CD4-positive, alpha-beta T cell (primary cell): ENCODE measurements at regions not wholly inside any gene's neighbourhood (a gene's known extent, or its start where the extent isn't known, plus 50 kb on each side); places are given as distances from the start of the nearest gene placed in this dataset.

ENCODE experiments used
- ATAC-seq: fragments of 200-7000 bp; cut with Tn5 transposase; one replicate; pipeline ENCODE4 v1.10.0; 2022; ENCODE audit warnings: mild to moderate bottlenecking; ENCODE audit not compliant: poor library complexity
- CTCF ChIA-PET: fragments of 350-600 bp; sonication (Branson Sonifier 250); formaldehyde crosslinking; loops from one replicate; lab custom pipeline; 2021; ENCODE audit warnings: antibody characterized with exemption, inconsistent platforms; lab: Charles Lee
- POLR2A ChIA-PET: fragments of 350-600 bp; sonication (Branson Sonifier 250); formaldehyde crosslinking; loops from one replicate; lab custom pipeline; 2021; ENCODE audit warnings: antibody characterized with exemption, inconsistent platforms; lab: Charles Lee
- DNase-seq, 14 experiments: peaks; one replicate each; pipeline ENCODE4 v3.0.0-alpha.2; 2013 to 2020; ENCODE audit warnings: mixed read lengths in 2 of 14
- H3K27ac ChIP-seq, 2 donors: one replicate each; pipeline versions ENCODE4 v1.5.1 to v1.7.0; 2013; ENCODE audit warnings: low read length in 2 of 2, low read depth in 1 of 2, mild to moderate bottlenecking in 1 of 2
- H3K27me3 ChIP-seq, 2 experiments: 1 replicate in 1 of 2; 2 replicates in 1 of 2; pipeline versions ENCODE4 v1.6.1 to v1.7.0; 2013; ENCODE audit warnings: low read length in 2 of 2, control low read depth in 1 of 2, mild to moderate bottlenecking in 1 of 2, moderate library complexity in 1 of 2; ENCODE audit not compliant: insufficient read depth in 2 of 2, control insufficient read depth in 1 of 2
- H3K36me3 ChIP-seq: one replicate; pipeline ENCODE4 v1.6.1; 2013; ENCODE audit warnings: low read length, control low read depth; ENCODE audit not compliant: insufficient read depth
- H3K4me1 ChIP-seq: one replicate; pipeline ENCODE4 v1.6.1; 2013; ENCODE audit warnings: low read length, control low read depth; ENCODE audit not compliant: insufficient read depth
- H3K4me3 ChIP-seq: one replicate; pipeline ENCODE4 v1.5.1; 2013; ENCODE audit warnings: mild to moderate bottlenecking, low read length, moderate library complexity
- H3K9me3 ChIP-seq, 2 experiments: 1 replicate in 1 of 2; 2 replicates in 1 of 2; pipeline versions ENCODE4 v1.6.1 to v1.7.0; 2013; ENCODE audit warnings: low read length in 2 of 2, mild to moderate bottlenecking in 2 of 2, control low read depth in 1 of 2, moderate library complexity in 1 of 2; ENCODE audit not compliant: control insufficient read depth in 1 of 2, insufficient read depth in 1 of 2
- H3K27ac Mint-ChIP-seq: one replicate; pipeline ENCODE4 v1.8.0; 2020; ENCODE audit warnings: mixed read lengths
- H3K27me3 Mint-ChIP-seq: one replicate; pipeline ENCODE4 v1.8.0; 2021; ENCODE audit warnings: mixed read lengths
- H3K36me3 Mint-ChIP-seq: one replicate; pipeline ENCODE4 v1.8.0; 2021; ENCODE audit warnings: low read depth, mixed read lengths
- H3K4me1 Mint-ChIP-seq: one replicate; pipeline ENCODE4 v1.8.0; 2021; ENCODE audit warnings: low read depth, mixed read lengths
- H3K4me3 Mint-ChIP-seq: one replicate; pipeline ENCODE4 v1.8.0; 2020; ENCODE audit warnings: mild to moderate bottlenecking, mixed read lengths
- H3K9me3 Mint-ChIP-seq: one replicate; pipeline ENCODE4 v1.8.0; 2020; ENCODE audit warnings: mixed read lengths
- CTCF ChIP-seq: fragments of 200-600 bp; IDR thresholded peaks from one replicate; pipeline ENCODE4 v1.8.0; 2022; ENCODE audit warnings: antibody characterized with exemption, mild to moderate bottlenecking
- intact Hi-C, 2 experiments: fragments of 100-400 bp; cut with DNase I in 1 of 2; cut with micrococcal nuclease in 1 of 2; formaldehyde crosslinking; loops; one replicate each; pipeline versions ENCODE4 v1.15.1 to v1.9.0; 2023 to 2025; cut with DNase I, micrococcal nuclease

- Histone ChIP-seq H3K4me1 (no peaks in the 10 kb centered on the region), H3K27ac (no peak overlapping the region), H3K9me3 (peaks cover 5 to 22% of the 10 kb centered on the region in 2 experiments), H3K4me3 (no peak overlapping the region), H3K27me3 (no peaks in the 10 kb centered on the region), H3K36me3 (no peaks in the 10 kb centered on the region)
- Mint-ChIP-seq H3K36me3 (no peaks in the 10 kb centered on the region), H3K9me3 (peaks cover 7% of the 10 kb centered on the region), H3K27ac (no peak overlapping the region), H3K4me3 (no peak overlapping the region), H3K27me3 (no peaks in the 10 kb centered on the region), H3K4me1 (no peaks in the 10 kb centered on the region)
- no peak for ATAC-seq
- no peak for TF ChIP-seq CTCF
- CTCF ChIA-PET, result no interaction called here
- POLR2A ChIA-PET, result no interaction called here
- intact Hi-C loops, result no loop called here
- no peak for DNase-seq
Observed at GRCh38 chr19:28605501-28606268, 607.3 kb downstream of the UQCRFS1 start.

DNA sequence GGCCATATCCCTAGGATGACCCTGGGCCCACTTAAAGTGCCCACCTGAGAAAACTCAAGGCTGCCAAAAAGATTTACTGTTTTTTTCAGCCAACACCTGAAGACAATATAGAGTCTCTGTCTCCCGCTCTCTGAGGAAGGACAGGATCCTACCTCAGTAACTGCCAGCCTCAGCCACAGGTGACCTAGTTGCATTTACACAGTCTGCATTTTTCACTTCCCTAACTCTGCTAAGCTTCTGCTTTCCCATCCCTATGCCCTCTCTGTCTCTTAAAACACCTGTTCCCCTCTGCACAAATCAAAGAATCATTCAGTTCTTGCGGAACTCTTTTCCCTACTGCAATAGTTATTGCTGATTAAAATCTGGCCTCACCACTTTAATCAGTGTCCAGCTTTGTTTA, 609.5 kb downstream of the UQCRFS1 start:
- no peak for TF ChIP-seq CTCF
- no peaks in the 10 kb centered on the region for H3K27me3 ChIP-seq
- H3K4me1 ChIP-seq, result no peaks in the 10 kb centered on the region
- ATAC-seq, result no peak
- DNase-seq, result no peak
- POLR2A ChIA-PET, result no interaction called here
- H3K9me3 ChIP-seq, result peaks cover 5 to 19% of the 10 kb centered on the region in 2 experiments
- H3K4me3 ChIP-seq, result no peak overlapping the region
- H3K36me3 ChIP-seq, result no peaks in the 10 kb centered on the region
- Mint-ChIP-seq H3K27me3 (no peaks in the 10 kb centered on the region), H3K9me3 (peaks cover 7% of the 10 kb centered on the region), H3K27ac (no peak overlapping the region), H3K4me3 (no peak overlapping the region), H3K36me3 (no peaks in the 10 kb centered on the region), H3K4me1 (no peaks in the 10 kb centered on the region)
- intact Hi-C loops, result no loop called here
- H3K27ac ChIP-seq, result no peak overlapping the region
- CTCF ChIA-PET, result no interaction called here

DNA sequence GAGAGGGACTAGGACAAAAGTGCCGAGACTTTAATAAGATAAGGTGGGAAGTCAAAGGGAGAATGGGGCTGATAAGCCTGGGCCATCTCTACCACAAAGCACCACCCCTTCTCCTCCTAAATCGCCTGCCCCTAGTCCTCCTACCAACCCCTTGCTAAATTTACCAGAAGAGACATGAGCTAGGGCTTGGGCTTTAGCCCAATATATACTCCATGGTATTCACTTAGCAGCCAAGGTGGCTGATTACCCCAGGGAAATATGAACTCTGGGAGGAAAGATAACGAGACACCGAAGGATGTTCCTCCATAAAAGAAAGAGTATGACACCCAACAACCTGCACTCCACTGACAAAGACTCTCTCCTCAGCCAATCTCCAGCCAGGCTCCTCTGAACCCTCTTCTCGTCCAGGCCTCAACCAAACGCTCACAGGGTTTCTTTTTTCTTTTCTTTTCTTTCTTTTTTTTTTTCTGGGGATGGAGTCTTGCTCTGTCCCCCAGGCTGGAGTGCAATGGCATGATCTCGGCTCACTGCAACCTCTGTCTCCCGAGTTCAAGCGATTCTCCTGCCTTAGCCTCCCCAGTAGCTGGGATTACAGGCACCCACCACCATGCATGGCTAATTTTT, 610.2 kb downstream of the UQCRFS1 start:
- ChIA-PET CTCF (no interaction called here), POLR2A (no interaction called here)
- Mint-ChIP-seq H3K27ac (no peak overlapping the region), H3K4me3 (no peak overlapping the region), H3K4me1 (no peaks in the 10 kb centered on the region), H3K27me3 (no peaks in the 10 kb centered on the region), H3K36me3 (no peaks in the 10 kb centered on the region), H3K9me3 (peaks cover 7% of the 10 kb centered on the region)
- Histone ChIP-seq H3K27ac (no peak overlapping the region), H3K36me3 (no peaks in the 10 kb centered on the region), H3K4me3 (no peak overlapping the region), H3K9me3 (peaks cover 5 to 19% of the 10 kb centered on the region in 2 experiments), H3K4me1 (no peaks in the 10 kb centered on the region), H3K27me3 (no peaks in the 10 kb centered on the region)
- intact Hi-C loops, result no loop called here
- ATAC-seq (no peak), DNase-seq (no peak)
- no peak for TF ChIP-seq CTCF
